NCI-H82 treated with DMSO at 0.1 percent for 48 hours (cell line): ENCODE measurements at regions not wholly inside any gene's neighbourhood (a gene's known extent, or its start where the extent isn't known, plus 50 kb on each side); places are given as distances from the start of the nearest gene placed in this dataset.

Source experiments
- DNase-seq: peaks from one replicate; lab custom pipeline; 2025; ENCODE audit not compliant: unreplicated experiment; lab: John Stamatoyannopoulos, UW

DNA sequence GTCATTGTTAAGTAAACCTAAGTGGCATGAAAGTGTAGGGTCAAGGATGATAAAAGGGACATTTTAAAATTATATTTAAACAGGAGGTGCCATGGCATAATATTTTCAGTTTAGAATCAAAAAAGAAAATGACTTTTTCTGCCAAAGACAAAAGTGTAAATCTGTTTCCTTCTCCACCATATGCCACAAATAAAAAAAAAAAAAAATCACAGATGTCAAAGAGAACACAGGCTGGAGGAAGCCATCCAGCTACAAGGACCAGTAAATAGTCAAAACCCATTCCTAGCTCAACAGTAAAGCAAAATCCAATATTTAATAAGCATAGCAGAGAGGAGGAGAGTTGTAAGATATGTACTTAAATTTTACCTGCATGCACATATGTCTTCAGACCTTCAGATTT, 321.3 kb upstream of the TMEM229A start:
- no peak for DNase-seq

DNA sequence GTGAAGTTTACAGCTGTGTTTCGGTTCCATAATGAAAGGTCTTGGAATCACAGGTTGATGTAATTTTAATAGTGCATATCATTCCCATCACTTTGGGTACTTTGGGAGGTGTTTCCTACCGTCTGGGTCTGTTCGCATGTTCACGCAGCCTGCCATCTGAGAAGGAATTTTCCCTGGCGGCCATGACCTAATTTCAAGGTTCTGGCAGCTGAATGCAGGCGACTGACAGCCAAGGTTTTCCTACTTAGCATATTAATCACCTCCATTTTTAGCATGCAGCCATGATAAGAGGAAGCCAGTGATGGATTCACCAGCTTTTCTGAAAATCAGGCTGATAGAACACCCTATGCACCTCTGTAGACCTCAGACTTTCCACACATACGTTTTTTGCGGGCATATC, 319.1 kb upstream of the TMEM229A start:
- DNase-seq: no peak

DNA sequence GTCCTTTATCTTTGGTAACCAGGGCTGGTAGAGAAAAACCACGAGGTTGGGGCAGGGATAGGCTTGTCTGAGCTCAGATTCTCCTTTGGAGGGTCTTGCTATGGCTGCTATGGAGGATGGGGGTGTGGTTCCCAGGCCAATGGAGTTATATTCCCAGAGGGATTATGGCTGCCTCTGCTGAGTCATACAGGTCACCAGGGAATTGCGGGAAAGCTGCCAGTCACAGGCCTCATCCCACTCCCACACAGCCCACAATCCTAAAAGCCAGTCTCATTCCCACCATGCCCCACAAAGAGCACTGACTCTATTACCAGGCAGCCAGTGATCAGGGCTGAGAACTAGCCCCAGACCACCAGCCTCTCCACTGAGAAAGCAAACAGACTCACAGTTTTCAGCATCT, 316.6 kb upstream of the TMEM229A start:
- DNase-seq: no peak

DNA sequence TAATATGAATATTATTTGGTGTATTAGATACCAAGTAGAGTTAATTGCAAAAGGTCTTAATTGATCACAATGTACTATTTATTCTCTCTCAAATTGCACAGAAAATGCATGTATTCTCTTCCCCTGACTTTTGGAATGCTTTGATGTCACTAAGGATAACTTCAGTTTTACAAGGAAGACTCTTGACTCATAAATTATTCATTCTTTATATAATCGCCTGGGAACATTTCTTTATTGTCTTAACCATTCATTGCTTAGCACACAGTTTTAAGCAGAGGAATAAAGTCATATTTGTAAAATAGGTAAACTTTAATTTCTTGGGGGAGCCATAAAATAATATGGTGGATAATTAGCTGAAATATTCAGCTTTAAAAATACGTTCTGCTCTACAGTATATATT, 306.0 kb upstream of the TMEM229A start:
- no peak for DNase-seq

DNA sequence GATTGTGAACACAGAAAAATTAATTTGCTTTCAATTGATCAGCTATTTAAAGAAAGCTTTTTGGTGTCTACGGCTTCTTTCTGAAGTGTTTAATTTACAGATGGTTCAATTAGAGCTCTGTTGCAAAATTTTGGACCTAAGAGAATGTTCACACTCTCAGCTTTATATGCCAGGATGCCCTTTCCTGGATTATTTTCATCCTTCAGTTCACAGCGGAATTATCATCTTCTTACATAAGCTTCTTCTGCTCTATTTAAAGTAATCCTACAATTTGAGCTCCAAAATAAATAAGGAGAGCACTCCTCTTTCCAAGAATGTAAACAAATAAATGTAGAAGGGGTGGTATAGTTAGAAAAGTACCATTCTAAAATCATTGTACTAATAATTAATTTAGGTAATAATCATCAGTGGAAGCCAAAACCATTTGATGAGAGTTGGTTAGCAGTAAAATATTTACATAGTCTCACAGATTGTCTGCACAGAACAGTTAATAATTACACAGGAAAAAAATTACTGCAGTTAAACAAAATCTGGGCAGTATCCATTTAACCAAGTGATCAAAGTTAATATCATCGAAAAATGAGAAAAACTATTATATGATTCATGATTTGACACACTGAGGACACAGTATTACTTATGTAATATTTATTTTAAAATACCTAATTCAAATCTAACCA, 298.0 kb upstream of the TMEM229A start:
- no peak for DNase-seq

DNA sequence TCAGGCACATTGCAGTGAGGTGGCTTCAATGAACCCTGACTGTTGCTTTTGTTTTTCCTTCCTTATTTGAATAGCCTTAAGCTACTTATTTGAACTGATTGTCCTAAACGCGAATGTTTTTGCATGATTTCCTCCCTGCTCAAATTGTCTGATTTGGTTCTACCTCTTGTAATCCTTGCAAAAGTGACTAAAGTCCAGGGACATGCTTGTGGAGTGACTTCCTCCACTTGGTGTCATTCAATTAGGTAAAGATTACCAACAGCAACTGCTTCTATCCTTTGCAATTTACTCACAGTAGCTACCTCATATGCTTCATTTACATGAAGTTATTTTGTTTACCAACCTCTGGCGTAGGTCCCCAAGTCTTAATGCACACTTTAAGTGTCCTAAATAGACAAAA, 295.9 kb upstream of the TMEM229A start:
- no peak for DNase-seq

DNA sequence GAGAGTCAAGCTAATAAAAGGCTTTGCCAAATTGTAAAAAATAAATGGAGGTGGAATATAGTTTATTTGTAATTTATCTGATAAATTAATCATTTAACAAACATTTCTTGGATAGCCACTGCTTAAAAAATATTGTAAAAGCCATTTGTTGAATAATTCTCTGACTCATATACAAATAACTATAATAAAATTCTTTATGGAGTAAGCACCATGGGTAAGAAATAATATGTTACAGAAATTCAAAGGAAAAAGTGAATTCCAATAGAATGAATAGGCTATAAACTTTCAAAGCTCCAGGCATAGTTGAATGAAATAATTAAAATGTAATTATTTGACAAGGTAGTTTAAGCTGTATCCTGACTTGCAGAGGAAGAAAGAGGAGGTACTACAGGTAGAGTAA, 291.4 kb upstream of the TMEM229A start:
- no peak for DNase-seq

DNA sequence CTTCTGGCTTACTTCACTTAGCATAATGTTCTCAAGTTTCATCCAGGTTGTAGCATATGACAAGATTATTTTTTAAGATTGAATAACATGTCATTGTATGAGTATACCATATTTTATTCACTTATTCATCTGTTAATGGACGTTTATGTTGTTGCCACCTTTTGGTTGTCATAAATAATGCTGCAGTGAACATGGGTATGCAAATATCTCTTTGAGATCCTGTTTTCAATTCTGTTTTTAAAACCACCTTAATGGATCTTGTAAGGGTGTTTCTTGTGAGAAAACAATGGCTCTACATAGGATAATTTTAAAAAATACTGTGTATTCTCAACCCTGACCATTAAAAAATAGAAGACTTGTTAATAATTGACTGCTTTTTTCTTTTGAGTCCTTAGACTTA, 290.7 kb upstream of the TMEM229A start:
- DNase-seq: no peak

DNA sequence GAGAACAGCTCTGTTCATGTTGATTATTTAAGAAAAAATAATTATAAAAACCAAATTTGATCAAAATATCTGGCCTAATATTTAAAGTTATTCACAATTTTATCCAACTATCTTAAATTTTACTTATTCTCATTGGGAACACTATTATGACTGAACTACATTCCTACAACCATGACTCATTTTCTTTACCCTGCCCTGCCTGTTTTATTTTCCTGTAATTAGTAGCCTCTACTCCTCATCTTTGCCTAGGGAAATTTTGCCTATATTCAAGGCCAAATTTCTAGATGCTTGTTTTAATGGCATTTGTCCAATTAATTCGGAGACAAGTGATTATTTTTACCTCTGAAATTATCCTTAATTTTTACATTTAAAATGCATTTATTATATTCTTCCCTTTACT, 289.7 kb upstream of the TMEM229A start:
- no peak for DNase-seq

DNA sequence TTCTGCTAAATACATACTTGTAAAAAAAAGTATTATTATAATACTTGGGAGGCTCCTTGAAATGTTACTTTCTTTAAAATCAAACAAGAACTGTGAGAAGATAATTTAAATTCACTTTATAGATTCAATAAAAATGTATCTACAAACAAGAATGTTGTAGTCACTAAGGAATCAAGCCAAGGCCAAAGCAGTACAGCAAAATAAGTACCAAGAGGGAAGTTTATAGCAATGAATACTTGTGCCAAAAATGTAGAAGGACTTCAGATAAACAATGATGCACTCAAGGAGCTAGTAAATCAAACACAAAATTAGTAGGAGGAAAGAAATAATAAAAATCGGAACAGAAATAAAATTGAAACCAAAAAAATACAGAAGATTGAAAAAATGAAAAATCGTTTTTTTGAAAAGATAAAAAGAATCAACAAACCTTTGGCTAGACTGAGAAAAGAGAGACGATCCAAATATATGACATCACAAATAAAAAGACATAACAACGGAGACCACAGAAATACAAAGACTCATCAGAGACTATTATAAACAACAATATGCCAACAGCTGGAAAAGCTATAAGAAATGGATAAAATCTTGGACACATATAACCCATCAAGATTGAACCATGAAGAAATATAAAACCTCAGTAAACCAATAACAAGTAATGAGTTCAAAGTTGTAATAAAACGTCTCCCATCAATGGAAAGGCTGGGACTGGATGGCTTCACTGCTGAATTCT, 286.0 kb upstream of the TMEM229A start:
- DNase-seq: no peak

DNA sequence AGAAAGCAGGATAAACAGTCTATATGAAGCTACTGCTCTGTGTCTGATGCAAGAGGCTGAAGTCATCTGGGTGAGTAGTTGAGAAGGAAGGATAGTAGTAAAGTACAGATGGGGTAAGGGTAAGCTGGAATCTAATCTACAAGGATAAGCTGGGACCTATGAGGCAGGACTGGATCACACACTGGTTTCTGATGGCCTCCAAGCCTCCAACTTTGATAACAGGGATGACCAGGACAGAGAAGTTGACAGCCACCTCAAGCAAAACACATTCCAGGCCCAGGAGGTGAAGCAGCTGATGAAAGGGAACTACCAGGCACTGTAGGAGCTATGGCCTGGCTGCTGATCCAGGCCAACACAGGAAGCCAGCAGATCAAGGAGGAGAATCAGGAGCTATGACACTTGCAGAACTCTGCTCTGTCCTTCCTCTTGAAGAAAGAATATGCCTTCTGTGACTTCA, 278.1 kb upstream of the TMEM229A start:
- DNase-seq: no peak

DNA sequence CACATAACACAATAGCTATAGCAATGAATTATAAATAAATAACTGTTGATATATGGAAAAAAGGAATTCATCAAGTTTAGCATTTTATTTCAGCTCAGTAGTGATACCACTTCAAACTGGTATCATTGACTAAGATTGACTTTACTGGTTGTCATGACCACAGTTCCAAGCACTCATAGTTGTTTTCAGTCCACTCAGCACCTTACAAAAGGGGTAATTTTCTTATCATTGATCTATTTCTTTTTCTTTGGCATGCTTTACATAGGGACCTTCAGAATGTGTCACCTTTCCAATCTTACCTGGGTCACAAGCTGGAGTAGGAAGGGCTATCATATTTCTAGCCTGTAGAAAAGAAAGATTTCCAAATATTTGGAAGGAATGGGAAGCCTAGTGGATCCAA, 275.5 kb upstream of the TMEM229A start:
- no peak for DNase-seq

DNA sequence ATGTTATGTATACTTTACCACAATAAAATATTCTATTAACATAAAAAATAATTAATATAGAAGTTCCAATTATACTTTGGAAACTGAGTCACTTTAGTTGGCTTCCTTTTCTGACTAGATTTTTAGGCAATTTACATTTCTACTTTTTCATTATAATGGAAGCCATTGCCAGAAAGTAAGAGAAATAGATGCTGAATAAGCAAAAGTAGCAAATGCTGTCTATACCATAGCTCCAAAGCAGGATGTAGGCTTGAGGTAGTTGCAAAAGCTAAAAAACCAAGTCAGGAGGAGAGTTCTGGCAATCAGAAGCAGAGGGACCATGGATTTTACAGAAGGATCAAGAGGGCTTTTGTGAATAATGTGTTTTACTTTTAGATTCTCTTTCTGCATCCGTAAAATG, 262.4 kb upstream of the TMEM229A start:
- DNase-seq: no peak

DNA sequence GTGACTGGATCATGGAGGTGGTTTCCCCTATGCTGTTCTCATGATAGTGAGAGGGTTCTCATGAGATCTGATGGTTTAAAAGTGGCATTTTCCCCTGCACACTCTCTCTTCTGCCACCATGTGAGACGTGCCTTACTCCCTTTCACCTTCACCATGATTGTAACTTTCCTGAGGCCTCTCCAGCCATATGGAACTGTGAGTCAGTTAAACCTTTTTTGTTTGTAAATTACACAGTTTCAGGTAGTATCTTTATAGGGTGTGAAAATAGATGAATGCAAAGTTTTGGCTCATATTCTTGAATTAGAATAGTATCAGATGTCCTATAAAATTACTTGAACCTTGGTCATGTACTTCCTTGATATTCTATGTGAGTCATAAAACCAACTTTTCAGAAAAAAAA, 252.1 kb upstream of the TMEM229A start:
- DNase-seq: no peak

DNA sequence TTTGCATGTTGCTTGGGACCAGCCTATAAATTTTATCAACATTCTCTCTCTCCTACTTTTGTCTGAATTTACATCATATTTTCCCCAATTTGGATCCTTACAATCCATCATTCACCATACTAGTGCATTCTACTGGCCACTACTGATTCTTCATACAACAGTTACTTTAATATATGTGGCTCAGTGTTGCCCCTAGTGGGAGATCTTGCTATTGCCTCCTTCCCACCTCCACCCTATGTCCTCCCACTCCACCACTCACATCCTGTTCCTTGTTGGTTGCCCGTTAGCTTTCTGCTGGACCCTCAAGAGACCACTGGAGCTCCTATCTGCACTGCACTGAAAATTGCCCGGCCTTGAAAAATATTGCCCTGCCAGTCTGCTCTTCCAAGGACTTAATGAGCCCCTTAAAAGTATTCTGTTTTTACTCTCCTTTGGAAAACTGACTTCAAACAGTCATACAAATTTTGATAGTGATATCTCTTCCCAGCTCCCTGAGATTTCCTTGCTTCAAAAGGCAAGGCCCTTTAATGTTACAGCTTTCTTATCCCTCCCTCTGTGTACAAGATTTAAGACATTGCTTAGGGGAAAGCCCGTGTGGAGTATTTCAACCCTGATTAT, 243.2 kb upstream of the TMEM229A start:
- peak; percentile 35 for DNase-seq

DNA sequence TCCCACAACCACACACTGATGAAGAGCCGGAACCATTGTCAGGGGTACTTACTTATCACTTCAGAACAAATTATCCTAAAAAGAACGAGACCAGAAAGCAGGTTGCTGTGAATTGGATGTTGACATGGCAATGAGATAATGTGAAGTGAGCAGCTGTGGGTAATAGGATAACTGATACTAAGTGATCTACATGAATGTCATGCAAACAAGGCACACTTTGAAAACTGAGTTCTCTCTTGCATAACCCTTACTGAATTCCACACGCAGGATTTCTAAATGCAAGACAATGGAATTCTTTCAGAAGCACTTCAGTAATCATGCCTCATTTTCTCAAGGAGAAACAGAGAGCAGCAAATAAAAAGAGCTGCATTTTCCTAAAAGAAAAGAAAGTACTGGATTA, 242.5 kb upstream of the TMEM229A start:
- DNase-seq: peak; percentile 36

DNA sequence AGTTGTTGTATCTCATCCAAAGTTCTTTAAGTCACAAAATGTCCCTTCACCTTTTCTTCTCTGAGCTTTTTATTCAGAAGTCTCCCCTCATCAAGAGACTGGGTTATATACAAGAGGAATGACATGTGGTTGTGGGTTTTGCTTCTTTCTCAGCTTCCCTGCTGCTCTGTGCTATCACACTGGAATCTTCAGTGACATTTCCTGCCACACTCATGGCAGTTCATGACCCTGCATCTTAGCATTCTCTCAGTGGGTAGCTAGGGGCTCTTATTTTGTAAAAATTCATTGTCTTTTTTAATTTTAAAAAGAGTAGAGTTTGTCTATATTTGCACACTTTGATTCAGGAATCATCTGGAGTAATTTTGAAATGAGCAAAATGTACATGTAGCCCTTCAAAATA, 236.9 kb upstream of the TMEM229A start:
- no peak for DNase-seq

DNA sequence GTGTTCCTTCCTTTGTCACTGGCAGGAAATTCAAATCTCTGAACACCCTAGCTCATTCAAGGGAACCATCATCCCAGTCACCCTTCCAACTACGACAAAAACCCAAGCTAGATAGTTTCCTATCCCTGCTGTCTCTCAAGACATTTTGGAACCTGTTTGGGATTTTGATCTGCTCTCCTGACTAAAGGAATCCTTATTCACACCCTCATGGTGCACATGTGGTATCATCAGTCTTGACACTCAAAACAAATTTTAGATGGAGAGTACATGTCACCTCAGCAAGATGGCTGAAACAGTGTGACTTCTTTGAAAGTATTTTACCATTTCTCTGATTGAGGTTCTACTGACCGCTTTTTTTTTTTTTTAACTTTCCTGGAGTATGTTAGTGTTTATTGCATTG, 234.3 kb upstream of the TMEM229A start:
- DNase-seq: no peak

DNA sequence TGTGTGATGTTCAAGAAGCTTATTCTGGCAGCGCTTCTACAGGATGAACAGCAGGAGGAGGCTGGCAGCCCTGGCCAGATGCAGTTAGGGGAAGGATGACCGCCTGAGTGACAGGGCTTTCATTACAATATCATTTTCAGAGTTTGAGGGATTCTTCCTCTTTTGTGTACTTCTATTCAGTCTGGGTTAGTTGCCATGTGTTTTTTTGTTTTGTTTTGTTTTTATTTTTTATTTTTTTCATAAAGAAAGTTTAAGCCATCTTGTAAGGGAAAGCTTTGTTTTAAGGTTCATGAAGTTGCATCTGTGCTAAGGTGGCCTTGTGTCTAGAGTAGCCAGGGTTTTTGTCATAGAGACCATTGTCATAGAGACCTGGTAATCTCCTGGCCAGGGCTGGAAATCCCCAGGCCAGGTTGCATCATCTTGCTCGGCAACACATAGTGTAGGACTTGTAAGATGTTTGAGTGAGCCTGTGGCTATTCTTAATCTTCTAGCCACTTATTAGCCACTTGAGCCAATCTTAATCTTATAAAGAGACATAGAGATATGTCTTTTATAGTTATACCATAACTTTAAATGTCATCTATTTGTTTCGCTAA, 230.5 kb upstream of the TMEM229A start:
- peak; percentile 42 for DNase-seq

DNA sequence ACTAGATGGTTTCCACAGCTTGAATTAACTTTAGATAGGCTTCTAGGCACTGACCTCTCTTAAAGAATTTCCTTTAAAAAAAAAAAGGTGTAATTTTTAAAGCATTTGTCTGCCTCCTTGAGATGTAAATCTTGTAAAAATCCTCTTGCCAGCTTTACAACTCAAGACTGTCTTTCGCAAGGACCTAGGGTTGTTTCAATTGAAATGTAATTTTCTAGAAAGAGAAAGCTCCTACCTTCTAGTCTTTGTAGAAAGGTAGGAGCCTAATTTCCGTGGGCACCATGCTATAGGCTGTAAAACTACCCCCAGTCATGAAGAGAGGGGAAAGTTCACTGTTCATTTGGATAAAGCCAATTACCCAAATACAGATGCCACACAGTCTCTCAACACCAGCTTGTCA, 228.8 kb upstream of the TMEM229A start:
- DNase-seq: no peak

DNA sequence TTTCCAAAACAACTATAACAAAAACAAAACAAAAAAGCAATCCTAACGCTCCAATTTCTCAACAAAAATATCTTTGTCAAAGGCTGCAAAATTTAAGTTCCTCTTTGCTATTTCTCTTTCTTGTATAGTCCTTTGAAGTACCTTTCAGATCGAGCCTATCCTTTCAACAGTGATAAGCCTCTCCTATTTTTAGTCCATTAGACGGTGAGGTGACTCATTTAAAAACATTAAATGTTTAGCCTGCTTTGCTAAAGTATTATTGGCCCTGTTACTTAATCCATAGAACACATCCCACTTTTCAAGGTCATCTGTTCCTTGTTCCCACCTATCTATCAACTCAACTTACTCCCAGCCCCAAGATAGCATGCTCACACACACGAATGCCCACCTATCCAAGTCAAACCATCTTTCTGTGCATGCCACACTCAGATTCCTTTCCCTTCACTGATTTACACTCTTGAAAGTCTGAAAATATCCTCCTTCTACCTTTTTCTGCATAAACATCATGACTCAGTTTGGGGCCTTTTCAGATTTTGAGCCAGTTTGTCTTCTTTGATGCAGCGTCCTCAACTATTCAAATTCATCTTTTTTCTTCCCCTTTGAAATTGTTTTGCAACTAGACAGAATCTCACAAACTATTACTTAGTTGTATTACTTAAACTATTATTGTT, 224.9 kb upstream of the TMEM229A start:
- DNase-seq: no peak
